HG02870 (cell line): ENCODE measurements at regions not wholly inside any gene's neighbourhood (a gene's known extent, or its start where the extent isn't known, plus 50 kb on each side); places are given as distances from the start of the nearest gene placed in this dataset.
"Not testable (repeated sequence)": the region's sequence is repeated elsewhere in the genome, so short reads cannot be mapped to it uniquely, and the experiment has no call there.

Source experiments
- ATAC-seq: cut with Tn5 transposase; IDR thresholded peaks from one replicate; pipeline ENCODE4 v1.9.1; 2021; ENCODE audit warnings: mild to moderate bottlenecking, moderate library complexity; ENCODE audit not compliant: unreplicated experiment

GRCh38 chr4:27119239-27119638 lies 258.6 kb downstream of the STIM2 start:
- no peak for ATAC-seq

GRCh38 chr4:27121830-27122229 lies 261.2 kb downstream of the STIM2 start:
- no peak for ATAC-seq

GRCh38 chr4:27123123-27123768 lies 262.6 kb downstream of the STIM2 start:
- ATAC-seq = no peak

GRCh38 chr4:27123769-27124124 lies 263.1 kb downstream of the STIM2 start:
- ATAC-seq = no peak

DNA sequence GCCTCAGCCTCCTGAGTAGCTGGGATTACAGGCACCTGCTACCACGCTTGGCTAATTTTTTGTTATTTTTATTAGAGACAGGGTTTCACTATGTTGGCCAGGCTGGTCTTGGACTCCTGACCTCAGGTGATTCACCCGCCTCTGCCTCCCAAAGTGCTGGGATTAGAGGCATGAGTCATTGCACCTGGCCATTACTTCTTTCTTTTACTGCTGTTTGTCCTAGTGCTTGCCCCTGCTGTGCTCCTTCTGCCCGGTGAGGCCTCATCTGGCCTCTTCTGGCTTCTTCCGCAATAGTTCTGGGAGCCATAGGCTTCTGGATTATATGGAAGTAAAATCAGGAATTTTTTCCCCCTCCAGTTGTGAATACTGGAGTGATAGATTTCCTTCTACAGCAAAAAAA lies 266.3 kb downstream of the STIM2 start:
- not testable (repeated sequence) for ATAC-seq

DNA sequence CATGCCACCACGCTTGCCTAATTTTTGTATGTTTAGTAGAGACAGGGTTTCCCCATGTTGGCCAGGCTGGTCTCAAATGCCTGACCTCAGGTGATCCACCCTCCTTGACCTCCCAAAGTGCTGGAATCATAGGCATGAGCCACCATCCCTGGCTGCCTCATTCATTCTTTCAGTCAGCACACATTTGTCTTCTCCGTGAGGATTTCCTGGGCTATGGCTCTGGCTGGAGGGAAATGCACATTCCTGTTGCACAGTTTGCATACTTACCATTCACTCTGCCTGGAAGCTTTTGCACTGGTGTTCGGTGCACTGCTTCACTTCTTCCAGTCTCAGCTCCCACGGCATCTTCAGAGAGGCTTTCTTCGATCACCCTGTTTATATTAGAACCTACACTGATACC lies 267.8 kb downstream of the STIM2 start:
- ATAC-seq = no peak

DNA sequence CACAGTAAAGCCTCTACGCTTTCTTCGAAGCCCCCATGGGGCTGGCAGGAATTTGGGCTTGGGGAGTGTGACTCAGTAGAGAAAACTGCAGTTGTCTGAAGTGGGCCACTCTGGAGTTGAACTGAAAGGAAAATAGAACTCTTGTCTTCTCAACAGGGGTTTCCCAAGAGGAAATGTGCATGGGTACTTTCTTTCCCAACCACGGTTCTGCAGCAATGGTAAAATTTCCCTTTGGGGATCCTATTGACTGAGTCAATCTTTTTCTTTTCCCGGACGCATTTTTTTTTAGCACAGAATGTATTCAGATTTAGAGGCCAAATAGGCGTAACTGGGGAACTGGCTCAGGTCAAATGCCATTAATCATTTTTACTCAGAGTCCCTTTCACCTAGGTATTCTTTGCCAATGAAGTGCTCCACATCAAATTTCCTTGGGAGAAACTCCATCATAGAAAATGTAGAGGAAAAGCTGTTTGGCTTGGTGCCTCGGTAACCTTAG lies 269.3 kb downstream of the STIM2 start:
- no peak for ATAC-seq

GRCh38 chr4:27132497-27132896 lies 271.9 kb downstream of the STIM2 start:
- ATAC-seq = no peak

DNA sequence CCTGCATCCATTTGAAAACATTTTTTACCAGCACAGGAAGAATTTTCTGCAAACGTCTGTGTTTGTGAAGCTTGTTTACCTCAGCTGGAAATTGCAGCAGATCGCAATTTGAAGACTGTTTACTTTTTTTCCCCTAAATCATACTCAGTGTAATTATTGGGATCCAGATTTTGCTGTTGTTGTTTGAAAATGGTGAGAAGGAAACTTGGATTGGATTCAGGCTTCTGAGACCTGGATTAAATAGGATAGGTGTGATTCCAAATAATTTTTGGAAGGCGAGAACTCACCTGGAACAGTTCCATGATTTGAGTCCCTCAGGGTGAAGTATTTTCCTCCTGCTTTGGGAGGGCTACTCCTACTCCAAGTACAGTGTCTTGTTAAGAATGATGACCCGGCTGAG lies 279.8 kb downstream of the STIM2 start:
- ATAC-seq = no peak

- ATAC-seq = no peak
These were observed 280.9 kb downstream of the STIM2 start for GRCh38 chr4:27141530-27141929.

DNA sequence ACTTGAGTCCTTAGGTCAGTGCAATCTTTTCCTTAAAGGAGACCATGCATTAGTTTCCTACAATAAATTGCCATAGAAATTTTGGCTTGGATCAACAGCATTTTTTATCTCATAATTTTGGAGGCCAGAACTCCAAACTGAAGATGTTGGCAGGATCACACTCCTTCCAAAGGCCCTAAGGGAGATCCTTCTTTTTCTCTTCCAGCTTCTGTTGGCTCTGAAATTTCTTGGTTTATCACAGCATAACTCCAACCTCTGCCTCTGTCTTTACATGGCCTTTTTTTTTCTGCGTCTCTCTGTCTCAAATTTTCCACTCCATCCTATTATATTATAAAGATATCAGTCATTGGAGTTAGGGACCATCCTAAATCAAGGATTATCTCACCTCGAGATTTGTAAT lies 282.2 kb downstream of the STIM2 start:
- ATAC-seq = no peak

- no peak for ATAC-seq
These were observed 285.0 kb downstream of the STIM2 start for GRCh38 chr4:27145597-27145996.

DNA sequence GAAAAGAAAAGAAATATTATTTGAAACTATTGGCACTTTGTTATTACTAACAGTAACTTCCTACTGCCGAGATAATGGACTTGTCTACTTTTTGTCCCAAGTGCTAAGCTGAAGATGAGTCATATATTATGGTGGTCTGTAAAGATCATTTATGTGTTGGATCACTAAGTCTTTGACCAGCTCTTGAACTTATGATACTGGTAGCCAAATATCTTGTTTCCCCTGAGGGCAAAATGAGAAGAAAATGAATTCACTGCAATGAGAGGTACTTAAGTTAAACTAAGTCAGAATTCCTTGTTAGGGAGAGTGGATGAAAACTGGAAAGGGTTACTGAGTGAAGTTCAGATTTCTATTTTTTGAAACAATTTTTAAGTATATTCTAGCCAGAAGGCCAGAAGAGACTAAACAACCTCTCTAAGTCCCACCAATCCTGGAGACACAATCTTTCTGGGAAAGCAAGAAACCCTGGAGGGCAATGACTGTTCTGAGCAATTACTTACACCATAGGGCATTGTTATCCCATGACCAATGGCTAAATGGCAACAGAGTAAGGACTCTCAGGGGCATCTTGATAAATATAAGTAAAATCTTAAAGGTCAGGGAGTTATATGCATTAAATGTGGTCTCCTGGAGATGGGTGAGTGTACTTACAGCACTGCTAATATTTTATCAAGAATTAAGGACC lies 287.7 kb downstream of the STIM2 start:
- no peak for ATAC-seq

- no peak for ATAC-seq
These were observed 289.0 kb downstream of the STIM2 start for GRCh38 chr4:27149541-27150212.

- no peak for ATAC-seq
These were observed 292.1 kb downstream of the STIM2 start for GRCh38 chr4:27152703-27153102.

DNA sequence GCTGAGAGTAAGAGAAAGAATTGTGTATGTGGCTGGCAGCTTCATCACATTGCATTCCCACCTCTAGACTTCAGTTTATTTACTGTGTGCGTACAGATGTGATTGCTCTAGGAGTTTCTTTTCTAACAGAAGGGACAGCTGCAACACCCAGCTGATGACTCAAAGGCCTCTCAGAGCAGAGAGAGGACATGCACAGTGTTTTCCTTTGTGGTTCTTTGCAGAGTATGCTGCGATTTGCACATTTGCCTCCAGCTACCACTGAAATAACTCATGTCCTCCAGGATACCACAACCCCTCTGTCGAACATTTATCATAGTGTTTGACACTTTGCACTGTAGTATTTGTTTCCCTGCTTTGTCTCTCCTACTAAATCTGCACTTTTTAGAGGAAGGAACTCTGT lies 294.1 kb downstream of the STIM2 start:
- no peak for ATAC-seq

DNA sequence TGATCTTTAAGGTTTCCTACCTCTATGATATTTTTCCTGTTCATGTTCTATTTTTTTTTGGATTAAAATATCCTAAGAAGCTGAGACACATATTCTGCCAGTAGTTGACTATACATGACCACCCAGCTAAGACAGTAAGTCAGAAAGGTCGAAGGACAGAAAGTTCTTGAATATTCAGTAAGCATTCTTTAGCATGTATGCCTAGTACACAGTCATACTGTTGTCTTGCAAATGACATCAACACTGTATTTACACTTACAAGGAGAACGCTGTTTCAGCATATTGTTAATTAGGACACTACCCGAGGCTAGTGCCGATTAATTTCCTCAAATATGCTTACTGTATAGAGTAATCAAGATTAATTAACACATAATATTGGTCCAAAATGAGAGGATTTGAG lies 300.6 kb downstream of the STIM2 start:
- ATAC-seq = no peak

- no peak for ATAC-seq
These were observed 308.1 kb downstream of the STIM2 start for GRCh38 chr4:27168783-27169182.

- ATAC-seq = no peak
These were observed 312.6 kb downstream of the STIM2 start for GRCh38 chr4:27173280-27173679.

- no peak for ATAC-seq
These were observed 315.8 kb downstream of the STIM2 start for GRCh38 chr4:27176400-27176799.

- ATAC-seq = no peak
These were observed 316.2 kb downstream of the STIM2 start for GRCh38 chr4:27176881-27177280.

GRCh38 chr4:27178061-27178460 lies 317.4 kb downstream of the STIM2 start:
- no peak for ATAC-seq
